HG03565 (cell line): ENCODE measurements at regions not wholly inside any gene's neighbourhood (a gene's known extent, or its start where the extent isn't known, plus 50 kb on each side); places are given as distances from the start of the nearest gene placed in this dataset.

Experiments used
- ATAC-seq: cut with Tn5 transposase; IDR thresholded peaks from one replicate; pipeline ENCODE4 v1.9.1; 2021; ENCODE audit warnings: mild to moderate bottlenecking, moderate library complexity; ENCODE audit not compliant: unreplicated experiment

DNA sequence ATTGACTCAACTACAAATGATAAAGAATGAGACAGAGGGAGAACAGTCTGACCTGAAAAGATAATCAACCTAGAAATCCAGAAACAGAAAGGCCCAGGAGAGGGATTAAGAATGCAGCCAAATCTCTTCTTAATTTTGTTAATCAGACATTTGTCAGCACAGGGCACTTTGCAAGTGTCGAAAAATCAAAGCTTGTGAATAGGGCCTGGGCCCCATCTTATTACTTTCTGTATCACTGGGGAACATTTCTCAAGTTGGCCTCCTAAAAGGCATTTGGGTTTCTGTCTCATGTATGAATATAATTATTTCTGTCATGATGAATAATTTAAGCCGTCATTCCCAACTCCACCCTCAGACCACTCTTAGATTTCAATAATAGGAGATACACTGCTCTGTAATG, 308.4 kb upstream of the PRKCQ start:
- no peak for ATAC-seq

DNA sequence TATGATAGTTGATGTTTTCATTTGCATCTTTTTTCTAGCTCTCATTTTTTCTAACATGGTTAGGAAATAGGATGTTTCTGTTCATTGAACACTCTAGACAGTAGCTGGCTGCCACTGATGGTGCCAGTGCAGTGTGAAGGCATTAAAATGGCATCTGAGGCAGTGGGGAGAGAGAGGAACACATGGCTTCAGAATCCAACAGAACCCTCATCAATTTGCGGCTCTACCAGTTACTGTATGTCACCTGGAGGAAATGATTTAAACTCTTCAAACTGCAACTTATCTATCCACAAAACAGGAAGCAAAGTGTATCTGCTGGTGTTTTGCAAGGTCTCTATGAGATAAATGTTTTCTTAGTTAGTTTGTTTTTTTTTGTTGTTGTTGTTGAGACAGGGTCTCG, 305.2 kb upstream of the PRKCQ start:
- ATAC-seq: no peak

DNA sequence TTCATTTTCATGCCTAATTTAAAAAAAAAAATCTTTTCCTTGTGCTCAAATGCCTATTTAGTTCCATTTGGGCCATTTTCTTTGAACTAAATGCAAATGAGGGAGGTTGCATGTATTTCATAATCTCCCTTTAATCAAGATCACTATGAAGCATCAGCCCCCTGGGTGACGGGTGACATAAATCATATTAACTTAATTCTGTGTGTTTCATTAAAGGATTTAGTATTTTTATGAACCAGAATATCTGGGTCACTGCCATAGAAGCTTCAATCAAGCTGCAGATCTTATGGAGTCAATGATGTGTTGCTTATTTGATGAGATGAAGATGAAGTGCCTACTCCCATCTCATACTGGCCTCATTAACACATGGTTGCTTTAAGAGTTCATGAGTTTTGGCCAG, 301.9 kb upstream of the PRKCQ start:
- ATAC-seq: no peak

DNA sequence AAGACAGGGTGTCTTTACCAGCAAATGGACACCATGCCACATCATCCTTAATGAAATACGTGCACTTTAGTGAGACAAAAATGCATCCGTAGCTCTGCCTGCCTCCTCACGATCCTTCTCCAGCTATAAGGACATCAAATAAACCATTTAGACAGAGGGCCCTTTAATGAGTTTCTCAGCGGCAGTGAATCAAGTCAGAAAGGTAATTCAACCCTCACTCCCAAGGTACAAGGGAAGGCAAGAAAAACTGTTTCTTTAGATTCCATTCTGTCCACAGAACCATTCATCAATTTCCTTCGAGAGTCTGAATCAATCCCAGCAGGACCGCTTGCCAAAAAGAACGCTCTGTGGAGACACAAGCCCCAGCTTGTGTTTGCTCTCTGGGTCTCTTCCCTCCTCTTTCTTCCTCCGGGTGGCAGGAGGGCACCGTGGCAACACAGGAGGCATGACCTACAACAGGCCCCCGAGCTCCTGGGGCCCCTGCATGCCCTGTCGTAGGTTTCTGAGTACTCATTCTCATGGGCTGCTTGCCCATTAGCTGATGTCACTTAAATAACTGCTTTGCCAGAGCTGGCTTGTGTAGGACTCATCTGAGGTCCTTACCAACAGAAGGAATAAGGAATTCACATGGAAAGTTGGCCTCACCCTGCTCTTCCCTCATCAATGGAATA, 297.8 kb upstream of the PRKCQ start:
- ATAC-seq: no peak

DNA sequence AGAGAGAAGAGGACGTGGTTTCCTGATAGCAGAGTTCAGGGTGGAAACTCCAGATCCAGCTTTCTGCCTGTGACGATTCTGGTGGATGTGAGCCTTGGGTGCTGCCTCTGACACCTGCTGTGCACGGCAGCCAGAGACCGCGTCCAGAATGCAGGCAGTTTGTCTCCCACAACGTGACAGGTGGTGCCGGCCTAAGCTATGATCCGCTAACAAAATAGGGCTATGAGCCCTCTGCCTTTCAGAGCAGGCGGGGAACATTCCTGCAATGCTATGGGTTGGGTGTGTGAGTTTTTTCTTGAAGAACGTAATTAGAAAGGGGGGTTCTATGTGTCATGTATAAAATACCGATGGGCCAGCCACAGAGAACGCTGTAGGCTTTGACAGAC, 297.3 kb upstream of the PRKCQ start:
- ATAC-seq: no peak

DNA sequence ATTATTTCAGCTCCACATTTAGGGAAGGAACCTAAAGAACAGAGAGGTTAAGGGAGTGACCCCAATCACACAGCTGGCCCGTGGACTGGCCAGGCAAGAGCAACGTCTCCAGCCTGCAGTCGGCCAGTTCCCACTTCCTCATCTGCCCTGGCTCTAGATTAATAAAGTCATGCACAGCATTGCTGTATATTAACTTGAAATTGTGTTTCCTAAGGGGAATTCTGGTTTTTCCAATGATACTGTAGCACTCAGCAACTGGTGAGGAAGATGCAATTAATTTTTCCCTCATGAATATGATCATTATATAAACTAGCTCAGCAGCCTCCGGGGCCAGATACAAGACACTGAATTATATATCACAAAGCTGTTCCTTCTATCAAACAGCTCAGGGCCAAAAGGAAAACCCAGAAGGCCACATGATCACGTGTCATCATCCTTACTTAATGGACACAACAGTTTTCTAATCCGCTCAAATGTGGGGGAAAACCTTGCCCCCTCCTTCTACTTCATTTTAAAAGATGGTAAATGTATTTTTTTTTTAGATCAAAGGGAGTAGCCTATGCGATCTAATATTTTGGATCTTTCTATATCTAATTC, 295.3 kb upstream of the PRKCQ start:
- ATAC-seq: no peak

DNA sequence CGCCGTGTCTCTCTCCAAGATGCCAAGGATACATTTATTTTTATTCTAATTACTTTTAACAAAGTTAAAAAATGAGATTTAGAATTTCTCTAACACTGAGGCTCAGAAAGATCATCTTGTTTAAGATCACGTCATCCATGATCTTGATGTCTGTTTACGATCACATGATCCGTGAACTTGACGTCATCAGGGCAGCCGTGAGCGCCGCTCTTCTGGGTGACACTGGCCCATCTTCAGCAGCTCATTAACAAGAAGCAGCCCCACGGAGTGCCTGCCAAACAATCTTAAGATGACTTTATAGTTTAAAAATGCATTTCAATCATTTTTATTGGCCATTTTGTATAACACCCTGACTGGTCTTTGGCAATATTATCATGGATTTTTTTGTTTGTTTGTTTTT, 291.1 kb upstream of the PRKCQ start:
- no peak for ATAC-seq

DNA sequence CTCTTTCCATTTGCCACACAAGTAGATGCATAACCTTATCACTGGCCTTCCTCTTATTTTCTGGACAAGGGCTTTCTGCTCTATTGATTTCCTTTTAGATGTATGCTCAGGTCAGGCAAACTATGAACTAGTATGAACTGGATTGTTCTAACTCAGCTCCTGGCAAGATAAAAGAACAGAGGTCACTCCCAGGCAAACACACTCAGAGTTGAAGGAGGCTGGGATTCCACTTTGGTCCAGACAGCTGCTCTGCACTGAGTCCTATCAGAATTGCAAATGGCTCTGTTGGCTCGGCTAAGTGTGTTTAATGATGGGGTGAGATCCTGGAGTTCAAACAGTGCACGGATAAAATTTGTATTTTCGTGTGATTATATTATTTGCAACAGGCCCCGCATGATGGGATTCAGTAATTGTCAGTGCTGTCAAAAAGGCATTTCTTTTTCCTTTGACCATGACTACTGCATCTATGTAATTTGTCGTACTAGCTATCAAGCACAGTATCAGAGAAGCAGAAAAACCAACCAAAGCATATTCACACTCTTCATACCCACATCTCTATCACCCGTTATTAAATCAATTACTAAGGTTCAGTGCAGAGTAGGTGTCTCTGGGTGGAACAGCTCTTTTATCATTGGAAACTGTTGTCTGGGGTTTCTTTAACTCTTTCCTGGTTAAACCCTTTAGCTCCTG, 288.1 kb upstream of the PRKCQ start:
- no peak for ATAC-seq

DNA sequence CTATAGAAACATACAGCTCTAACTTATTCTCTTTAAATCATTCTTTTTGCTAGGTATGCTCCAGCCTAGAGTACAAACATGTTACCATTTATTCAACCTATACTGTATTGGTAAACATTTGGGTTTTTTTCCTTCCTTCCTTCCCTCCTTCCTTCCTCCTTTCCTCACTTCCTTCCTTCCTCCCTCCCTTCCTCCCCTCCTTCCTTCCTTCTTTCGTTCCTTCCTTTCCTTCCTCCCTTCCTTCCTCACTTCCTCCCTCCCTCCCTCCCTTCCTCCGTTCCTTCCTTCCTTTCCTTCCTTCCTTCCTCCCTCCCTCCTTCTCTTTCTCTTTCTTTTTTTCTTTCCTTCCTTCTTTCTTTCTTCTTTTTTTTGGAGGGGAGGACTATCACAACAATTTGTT, 286.7 kb upstream of the PRKCQ start:
- ATAC-seq: no peak

DNA sequence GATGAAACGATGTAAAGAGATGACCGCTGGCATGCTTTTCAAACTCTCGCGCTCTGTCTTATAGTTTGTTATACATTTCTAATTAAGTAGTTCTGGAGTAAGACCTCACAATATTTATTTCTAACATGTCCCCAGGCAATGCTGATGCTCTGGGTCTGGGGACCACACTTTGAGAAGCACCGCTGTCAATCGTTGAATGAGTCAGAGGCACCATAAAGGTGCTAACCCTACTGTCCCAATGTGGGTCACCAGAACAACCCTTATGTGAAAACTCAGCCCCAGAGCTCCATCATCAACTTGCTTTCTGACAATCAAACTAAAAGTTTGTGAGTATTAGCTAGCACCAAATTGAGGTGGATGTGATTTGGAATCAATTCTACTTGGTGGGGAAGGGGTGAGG, 284.1 kb upstream of the PRKCQ start:
- ATAC-seq: no peak

DNA sequence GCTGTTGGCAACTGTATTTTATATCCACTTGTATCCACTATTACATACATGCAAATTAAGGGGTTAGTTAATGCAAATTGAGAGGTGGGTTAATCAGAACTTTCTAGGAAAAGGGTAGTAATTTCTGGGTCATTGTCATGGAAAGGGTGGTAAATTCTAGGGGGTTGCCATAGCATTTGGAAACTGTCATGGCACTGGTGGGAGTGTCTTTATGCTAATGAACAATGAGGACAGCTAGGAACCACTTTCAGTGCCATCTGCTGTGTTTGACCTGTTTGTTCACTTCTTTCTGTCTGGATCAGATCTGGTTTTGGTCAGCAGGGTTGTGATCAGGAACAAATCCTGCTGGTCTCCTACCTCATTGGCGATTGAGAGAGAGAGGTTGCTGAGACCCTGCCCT, 283.3 kb upstream of the PRKCQ start:
- ATAC-seq: no peak

DNA sequence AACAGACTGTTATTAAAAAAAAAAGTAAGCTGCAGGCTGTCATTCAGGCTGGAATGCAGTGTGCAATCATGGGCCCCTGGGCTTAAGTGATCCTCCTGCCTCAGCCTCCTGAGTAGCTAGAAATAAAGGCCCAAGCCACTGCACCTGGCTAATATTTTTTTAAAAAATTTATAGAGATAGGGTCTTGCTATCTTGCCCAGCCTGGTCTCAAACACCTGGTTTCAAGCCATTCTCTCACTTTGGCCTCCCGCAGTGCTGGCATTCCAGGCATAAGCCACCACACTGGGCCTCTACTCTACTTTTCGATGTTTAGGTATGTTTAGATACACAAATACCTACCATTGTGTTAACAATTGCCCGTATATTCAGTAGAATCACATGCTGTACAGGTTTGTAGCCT, 270.4 kb upstream of the PRKCQ start:
- ATAC-seq: no peak

DNA sequence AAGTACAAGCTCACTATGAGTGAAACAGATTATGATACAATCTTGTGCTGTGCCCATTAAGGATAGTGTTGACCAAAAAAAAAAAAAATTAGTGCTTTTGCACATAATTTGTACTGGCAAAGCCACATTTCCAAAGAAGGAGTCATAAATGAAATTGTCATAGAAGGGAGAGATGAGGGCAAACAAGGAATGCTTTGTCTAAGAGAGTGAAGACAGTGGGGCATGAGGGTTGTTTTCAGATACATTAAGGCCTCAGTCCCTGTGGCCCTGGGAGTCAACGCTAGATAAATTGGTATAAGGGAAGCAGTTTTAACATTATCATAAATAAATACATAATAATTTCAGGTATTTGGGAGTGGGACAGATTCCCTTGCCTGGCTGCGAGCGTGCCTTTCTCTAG, 267.5 kb upstream of the PRKCQ start:
- no peak for ATAC-seq

DNA sequence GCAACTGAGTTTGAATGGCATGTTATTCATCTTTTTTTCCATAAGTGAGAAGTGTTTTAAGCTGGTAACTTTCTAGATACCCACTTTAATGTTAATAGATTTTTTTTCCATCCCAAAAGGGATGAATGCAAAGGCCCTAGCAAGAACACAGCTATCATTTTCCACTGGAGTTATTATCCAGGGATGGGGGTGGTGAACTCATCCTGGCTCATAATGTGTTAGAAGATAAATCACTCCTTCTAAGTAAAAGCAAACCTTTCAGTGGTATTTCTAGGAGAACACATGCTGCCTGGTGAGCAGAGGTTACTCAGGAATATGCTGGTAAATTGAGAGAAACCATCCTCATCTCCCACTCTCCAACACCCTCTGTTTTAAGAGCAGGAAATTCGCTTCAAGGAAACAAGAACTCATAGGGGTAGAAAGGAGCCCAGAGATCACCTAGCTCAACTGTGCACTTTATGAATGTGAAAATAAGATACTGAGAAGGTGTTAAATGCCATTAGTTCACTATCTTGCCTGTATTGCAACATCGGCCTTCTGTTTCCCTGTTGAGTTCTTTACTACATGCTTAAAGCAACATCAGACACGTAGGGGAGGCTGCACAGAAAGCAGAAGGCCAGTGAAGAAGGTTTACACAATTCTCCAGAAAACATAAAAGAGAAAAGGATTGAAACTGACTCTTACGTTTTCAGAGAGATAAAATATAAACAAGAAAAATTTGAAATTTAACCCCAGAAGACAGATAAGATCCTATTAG, 264.0 kb upstream of the PRKCQ start:
- no peak for ATAC-seq

DNA sequence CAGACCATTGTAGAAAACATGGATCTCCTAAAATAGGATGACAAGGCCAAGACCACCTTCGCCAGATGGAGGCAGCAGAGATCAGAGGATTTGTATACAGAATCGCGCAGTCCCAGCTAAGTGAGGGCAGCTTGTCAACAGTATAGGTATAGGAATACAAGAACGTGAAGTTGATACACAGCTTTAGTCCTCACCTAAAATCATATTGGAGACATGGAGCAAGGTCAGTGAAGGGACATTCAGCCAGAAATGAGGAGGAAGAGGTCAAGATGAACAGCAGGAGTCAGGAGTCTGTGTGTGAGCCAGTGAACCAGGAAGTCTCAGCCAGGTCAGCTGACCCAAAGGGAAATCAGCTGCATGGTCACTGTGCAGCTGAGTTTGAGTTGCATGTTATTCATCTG, 263.4 kb upstream of the PRKCQ start:
- ATAC-seq: no peak

DNA sequence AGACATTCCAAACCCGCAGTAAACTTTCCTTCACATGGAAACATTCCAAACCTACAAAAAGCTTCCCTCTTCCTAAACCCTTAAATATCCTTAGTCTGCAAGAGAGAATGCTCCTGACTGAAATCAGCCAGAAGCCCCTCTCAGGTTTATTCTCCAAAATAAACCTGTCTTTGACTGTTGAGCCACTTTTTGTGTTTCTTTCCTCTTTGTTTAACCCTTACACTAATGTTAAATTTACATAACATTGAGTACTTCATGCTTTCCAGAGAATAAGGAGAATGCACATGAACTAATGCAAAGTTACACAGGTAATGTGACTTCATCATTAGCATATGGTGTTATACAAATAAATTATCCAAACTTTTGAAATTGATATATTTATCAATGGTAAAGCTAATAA, 262.6 kb upstream of the PRKCQ start:
- ATAC-seq: no peak

DNA sequence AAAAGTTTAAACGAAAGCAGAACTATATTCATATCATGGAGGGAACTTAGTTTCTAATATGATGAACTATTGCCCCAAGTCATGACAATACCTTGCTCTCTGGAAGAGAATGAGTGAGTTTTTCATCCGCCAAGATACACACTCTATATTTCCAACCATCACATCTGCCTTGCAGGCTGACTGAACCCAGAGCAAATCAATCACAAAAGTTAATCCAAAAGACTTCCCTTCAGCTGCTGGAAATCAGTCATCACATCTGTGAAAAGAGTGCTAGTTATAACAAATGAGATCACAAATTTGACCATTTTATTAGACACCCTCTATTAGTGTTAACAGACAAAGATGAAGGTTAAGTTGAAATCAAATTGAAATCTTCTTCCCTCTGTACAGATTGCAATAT, 261.7 kb upstream of the PRKCQ start:
- no peak for ATAC-seq

DNA sequence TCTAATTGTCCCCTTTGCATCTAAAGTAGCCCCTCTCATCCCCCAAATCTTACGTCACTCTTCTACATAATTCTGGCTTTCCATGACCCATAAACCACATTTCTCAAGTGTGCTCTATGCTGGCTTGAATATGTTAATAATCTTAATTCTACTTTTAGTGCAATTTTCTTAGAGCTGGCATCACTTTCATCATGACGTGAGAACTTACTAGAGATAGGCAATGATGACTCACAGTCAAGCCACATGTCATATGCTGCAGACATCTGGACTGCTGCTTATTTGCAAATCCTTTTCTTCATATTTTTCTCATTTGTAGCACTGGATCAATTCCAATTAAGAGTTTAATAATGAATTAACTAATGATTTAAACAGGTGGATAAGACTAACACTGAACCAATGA, 260.7 kb upstream of the PRKCQ start:
- no peak for ATAC-seq

DNA sequence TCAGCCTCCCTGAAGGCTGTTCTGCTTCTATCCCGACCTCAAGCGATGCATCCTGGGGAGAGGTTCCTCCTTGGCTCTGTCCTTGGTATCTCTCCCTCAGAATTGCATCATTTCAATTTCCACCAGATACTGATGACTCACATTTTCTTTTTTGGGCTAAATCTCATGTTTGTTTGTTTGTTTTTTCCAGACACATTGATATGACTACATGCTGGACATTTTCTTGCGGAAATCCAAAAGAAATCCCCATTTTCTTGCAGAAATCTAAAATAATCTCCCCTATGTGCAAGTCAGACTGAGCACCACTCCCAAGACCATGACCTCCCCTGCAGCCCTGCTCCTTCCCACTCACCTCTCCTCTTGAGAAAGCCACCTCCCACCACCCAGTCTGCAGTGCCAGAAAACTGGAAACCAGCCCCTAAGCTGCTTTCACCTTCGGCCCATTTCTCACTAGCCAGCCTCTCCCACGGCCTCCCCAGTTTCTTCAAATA, 260.2 kb upstream of the PRKCQ start:
- ATAC-seq: no peak

DNA sequence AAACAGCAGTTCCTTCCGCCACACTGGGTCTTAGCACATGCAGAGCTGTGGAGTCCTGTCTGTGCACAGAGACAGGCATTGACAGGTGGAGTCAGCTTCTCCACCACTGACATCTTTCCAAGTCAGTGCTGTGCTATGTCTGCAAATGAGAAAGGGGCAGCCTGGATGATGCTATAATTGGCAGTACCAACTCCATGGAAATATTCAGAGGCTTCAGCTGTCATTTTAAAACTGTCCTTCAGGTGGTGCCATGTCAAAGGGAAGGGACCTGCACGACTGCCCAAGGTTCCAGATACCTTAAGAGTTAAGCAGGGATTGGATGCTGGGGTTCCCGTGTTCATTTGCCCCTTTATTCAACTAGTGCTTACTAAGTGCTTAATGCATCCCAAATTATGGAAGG, 258.0 kb upstream of the PRKCQ start:
- ATAC-seq: no peak

DNA sequence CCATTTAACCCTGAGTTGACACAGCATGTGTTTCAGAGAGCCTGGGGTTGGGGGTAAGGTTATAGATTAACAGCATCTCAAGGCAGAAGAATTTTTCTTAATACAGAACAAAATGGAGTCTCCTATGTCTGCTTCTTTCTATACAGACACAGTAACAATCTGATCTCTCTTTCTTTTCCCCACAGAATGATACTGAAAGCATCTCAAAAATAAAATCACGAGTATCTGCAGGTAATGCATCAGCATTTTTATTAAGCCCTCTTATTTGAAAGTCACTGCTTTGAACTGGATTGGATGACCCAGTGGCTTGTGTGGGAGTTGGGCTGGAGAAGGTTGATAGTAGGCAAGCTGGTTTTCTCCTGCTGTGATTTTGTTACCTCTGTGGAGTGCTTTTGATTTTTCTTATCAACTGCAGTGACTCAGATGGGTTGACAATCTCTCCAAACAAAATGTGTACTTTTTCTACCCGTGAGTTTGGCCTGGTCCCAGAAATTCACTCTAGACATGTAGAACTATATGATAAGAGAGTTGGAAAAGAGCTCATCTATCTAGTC, 253.5 kb upstream of the PRKCQ start:
- no peak for ATAC-seq
